OCI-LY7 (cell line): ENCODE measurements at regions not wholly inside any gene's neighbourhood (a gene's known extent, or its start where the extent isn't known, plus 50 kb on each side); places are given as distances from the start of the nearest gene placed in this dataset.

ENCODE experiments used
- EZH2phosphoT487 ChIP-seq: fragments of 200-600 bp; sonication (generic); IDR thresholded peaks from 2 replicates; pipeline ENCODE4 v1.6.1; 2018; ENCODE audit warnings: low read depth, borderline replicate concordance, mild to moderate bottlenecking, mixed run types, antibody characterized with exemption, low read length, moderate library complexity, mixed read lengths
- TF ChIP-seq, protein P1 (sequence below): fragments of 200-600 bp; sonication (generic); conservative IDR thresholded peaks from 2 replicates; pipeline ENCODE4 v1.5.1; 2014; ENCODE audit warnings: mild to moderate bottlenecking, antibody characterized with exemption, low read length, moderate library complexity, mixed read lengths

DNA sequence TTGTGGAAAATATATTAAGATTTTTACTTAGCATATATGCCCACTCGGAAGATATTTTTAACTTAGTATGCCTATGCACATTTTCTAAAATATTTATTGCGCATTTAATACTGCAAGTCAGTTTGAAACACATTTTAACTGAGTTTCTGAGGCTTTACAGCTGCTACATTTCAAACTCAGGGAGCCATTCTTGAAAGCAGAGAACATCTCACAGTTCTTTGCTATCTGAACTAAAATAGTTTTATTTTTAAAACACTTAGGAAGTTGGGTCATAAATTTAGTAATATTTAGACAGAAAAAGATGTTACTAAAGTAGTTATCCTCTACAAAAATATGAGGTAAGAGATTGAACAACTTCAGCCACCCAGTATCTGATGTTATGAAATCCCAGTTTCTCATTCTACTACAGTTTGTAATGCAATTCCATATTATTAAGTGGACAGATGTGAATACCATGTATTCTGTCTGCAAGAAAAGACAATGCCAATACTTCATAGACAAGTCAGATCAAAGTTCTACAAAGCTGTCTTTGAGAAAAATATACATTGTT, 409.9 kb upstream of the EDIL3 start:
- TF ChIP-seq, protein P1, sequence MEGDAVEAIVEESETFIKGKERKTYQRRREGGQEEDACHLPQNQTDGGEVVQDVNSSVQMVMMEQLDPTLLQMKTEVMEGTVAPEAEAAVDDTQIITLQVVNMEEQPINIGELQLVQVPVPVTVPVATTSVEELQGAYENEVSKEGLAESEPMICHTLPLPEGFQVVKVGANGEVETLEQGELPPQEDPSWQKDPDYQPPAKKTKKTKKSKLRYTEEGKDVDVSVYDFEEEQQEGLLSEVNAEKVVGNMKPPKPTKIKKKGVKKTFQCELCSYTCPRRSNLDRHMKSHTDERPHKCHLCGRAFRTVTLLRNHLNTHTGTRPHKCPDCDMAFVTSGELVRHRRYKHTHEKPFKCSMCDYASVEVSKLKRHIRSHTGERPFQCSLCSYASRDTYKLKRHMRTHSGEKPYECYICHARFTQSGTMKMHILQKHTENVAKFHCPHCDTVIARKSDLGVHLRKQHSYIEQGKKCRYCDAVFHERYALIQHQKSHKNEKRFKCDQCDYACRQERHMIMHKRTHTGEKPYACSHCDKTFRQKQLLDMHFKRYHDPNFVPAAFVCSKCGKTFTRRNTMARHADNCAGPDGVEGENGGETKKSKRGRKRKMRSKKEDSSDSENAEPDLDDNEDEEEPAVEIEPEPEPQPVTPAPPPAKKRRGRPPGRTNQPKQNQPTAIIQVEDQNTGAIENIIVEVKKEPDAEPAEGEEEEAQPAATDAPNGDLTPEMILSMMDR, result no peak
- no peak for TF ChIP-seq EZH2phosphoT487
